Globus pallidus (tissue), 1 donor: ENCODE measurements at regions not wholly inside any gene's neighbourhood (a gene's known extent, or its start where the extent isn't known, plus 50 kb on each side); places are given as distances from the start of the nearest gene placed in this dataset.
"Not testable (repeated sequence)": the region's sequence is repeated elsewhere in the genome, so short reads cannot be mapped to it uniquely, and the experiment has no call there.

Experiments
- DNase-seq: peaks from one replicate; pipeline ENCODE4 v3.0.0-alpha.2; 2015; ENCODE audit warnings: low spot score

- no peak for DNase-seq
These were observed 664.8 kb downstream of the STK39 start for GRCh38 chr2:167582619-167583018.

GRCh38 chr2:167581961-167582574 is 665.3 kb downstream of the STK39 start:
- DNase-seq, result no peak

- no peak for DNase-seq
These were observed 667.6 kb downstream of the STK39 start for GRCh38 chr2:167579826-167580225.

GRCh38 chr2:167575276-167575675 is 672.1 kb downstream of the STK39 start:
- no peak for DNase-seq

- DNase-seq, result no peak
These were observed 674.3 kb downstream of the STK39 start for GRCh38 chr2:167572883-167573619.

GRCh38 chr2:167570370-167570769 is 677.0 kb downstream of the STK39 start:
- no peak for DNase-seq

- not testable (repeated sequence) for DNase-seq
These were observed 675.8 kb downstream of the XIRP2 start for GRCh38 chr2:167563885-167564619.

- not testable (repeated sequence) for DNase-seq
These were observed 670.2 kb downstream of the XIRP2 start for GRCh38 chr2:167558272-167558991.

GRCh38 chr2:167555098-167555720 is 666.9 kb downstream of the XIRP2 start:
- no peak for DNase-seq

GRCh38 chr2:167553635-167554034 is 665.4 kb downstream of the XIRP2 start:
- DNase-seq, result no peak

GRCh38 chr2:167551416-167551815 is 663.1 kb downstream of the XIRP2 start:
- DNase-seq, result no peak

- peak; percentile 5 for DNase-seq
These were observed 662.2 kb downstream of the XIRP2 start for GRCh38 chr2:167550448-167550847.

GRCh38 chr2:167548396-167548795 is 660.1 kb downstream of the XIRP2 start:
- DNase-seq, result no peak

- DNase-seq, result no peak
These were observed 656.3 kb downstream of the XIRP2 start for GRCh38 chr2:167544602-167545001.

- no peak for DNase-seq
These were observed 655.4 kb downstream of the XIRP2 start for GRCh38 chr2:167543721-167544120.

GRCh38 chr2:167537743-167538142 is 649.5 kb downstream of the XIRP2 start:
- no peak for DNase-seq

GRCh38 chr2:167534443-167534842 is 646.2 kb downstream of the XIRP2 start:
- no peak for DNase-seq

GRCh38 chr2:167524786-167525185 is 636.5 kb downstream of the XIRP2 start:
- no peak for DNase-seq

GRCh38 chr2:167510071-167510759 is 621.9 kb downstream of the XIRP2 start:
- DNase-seq, result no peak

- DNase-seq, result no peak
These were observed 621.3 kb downstream of the XIRP2 start for GRCh38 chr2:167509586-167509985.

GRCh38 chr2:167508709-167509108 is 620.4 kb downstream of the XIRP2 start:
- DNase-seq, result no peak
